DND-41 (cell line): ENCODE measurements at regions not wholly inside any gene's neighbourhood (a gene's known extent, or its start where the extent isn't known, plus 50 kb on each side); places are given as distances from the start of the nearest gene placed in this dataset.
"Not testable (repeated sequence)": the region's sequence is repeated elsewhere in the genome, so short reads cannot be mapped to it uniquely, and the experiment has no call there.

ENCODE experiments used
- ATAC-seq: fragments of 200-7000 bp; cut with Tn5 transposase; 3 replicates; pipeline ENCODE4 v1.9.1; 2021; ENCODE audit warnings: low read depth; ENCODE audit not compliant: insufficient read depth
- DNase-seq: peaks from one replicate; pipeline ENCODE4 v3.0.0-alpha.2; 2020
- H2AFZ ChIP-seq: 2 replicates; pipeline ENCODE4 v1.6.0; 2012; ENCODE audit warnings: low read depth, low read length
- H3K27ac ChIP-seq: 2 replicates; pipeline ENCODE4 v1.5.1; 2012; ENCODE audit warnings: low read length, inconsistent platforms
- H3K27me3 ChIP-seq: fragments of 200-600 bp; sonication (generic); 2 replicates; pipeline ENCODE4 v1.6.0; 2012; ENCODE audit warnings: low read length, mild to moderate bottlenecking, inconsistent platforms; ENCODE audit not compliant: insufficient read depth, poor library complexity
- H3K36me3 ChIP-seq: 2 replicates; pipeline ENCODE4 v1.5.1; 2012; ENCODE audit warnings: low read length, inconsistent platforms; ENCODE audit not compliant: insufficient read depth
- H3K4me1 ChIP-seq: 2 replicates; pipeline ENCODE4 v1.5.1; 2012; ENCODE audit warnings: mild to moderate bottlenecking, low read length; ENCODE audit not compliant: insufficient read depth
- H3K4me2 ChIP-seq: 2 replicates; pipeline ENCODE4 v1.6.0; 2012; ENCODE audit warnings: mild to moderate bottlenecking, moderate library complexity, low read length, inconsistent platforms; ENCODE audit not compliant: insufficient read depth
- H3K4me3 ChIP-seq, 2 experiments: fragments of 200-600 bp in 1 of 2; shearing (Covaris generic) in 1 of 2; 2 replicates each; pipeline ENCODE4 v1.5.1; 2012 to 2016; ENCODE audit warnings: inconsistent platforms in 2 of 2, low read length in 2 of 2, mild to moderate bottlenecking in 2 of 2, low read depth in 1 of 2, moderate library complexity in 1 of 2
- H3K79me2 ChIP-seq: 2 replicates; pipeline ENCODE4 v1.6.0; 2012; ENCODE audit warnings: low read length, inconsistent platforms; ENCODE audit not compliant: insufficient read depth
- H3K9ac ChIP-seq: 2 replicates; pipeline ENCODE4 v1.6.0; 2012; ENCODE audit warnings: low read depth, mild to moderate bottlenecking, inconsistent platforms, low read length, moderate library complexity
- H3K9me3 ChIP-seq: 2 replicates; pipeline ENCODE4 v1.5.1; 2012; ENCODE audit warnings: low read length, moderate library complexity, mild to moderate bottlenecking, inconsistent platforms; ENCODE audit not compliant: insufficient read depth, severe bottlenecking
- H4K20me1 ChIP-seq: 2 replicates; pipeline ENCODE4 v1.6.0; 2012; ENCODE audit warnings: low read length; ENCODE audit not compliant: insufficient read depth
- EZH2 ChIP-seq: IDR thresholded peaks from 3 replicates; pipeline ENCODE4 v1.6.1; 2012; ENCODE audit warnings: borderline replicate concordance, low read depth, mild to moderate bottlenecking, moderate library complexity, low read length, inconsistent platforms; ENCODE audit not compliant: severe bottlenecking
- TF ChIP-seq, protein P1 (sequence below): IDR thresholded peaks from 2 replicates; pipeline ENCODE4 v1.5.1; 2012; ENCODE audit warnings: borderline replicate concordance, low read length, moderate library complexity, mild to moderate bottlenecking; ENCODE audit not compliant: poor library complexity, severe bottlenecking; ENCODE audit errors: extremely low read depth

DNA sequence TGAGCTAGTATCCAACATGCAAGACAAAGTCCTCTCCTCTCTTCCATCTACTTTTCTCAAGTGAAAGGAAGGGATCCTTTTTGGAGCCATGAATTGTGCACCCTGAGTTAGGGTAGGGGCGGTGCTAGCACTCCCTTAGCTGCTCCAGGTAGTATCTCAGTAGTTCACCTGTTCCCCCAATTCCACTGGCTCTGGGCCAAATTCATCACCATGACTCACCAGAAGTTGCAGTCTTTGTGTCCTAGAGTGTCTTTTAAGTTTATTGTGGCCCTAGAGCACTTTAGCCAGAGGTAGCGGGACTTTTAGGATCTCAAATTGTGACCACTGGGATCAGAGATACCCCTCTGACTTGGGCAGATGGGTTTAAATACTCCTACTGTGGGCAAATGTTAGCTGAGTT lies 398.6 kb upstream of the ANO5 start:
- Histone ChIP-seq H3K79me2 (no peaks in the 10 kb centered on the region), H3K27me3 (no peaks in the 10 kb centered on the region), H3K4me1 (no peaks in the 10 kb centered on the region), H2AFZ (no peak overlapping the region), H3K4me3 (no peak overlapping the region), H3K9me3 (peaks cover 2% of the 10 kb centered on the region), H3K27ac (no peak overlapping the region), H4K20me1 (no peaks in the 10 kb centered on the region), H3K9ac (no peak overlapping the region), H3K36me3 (no peaks in the 10 kb centered on the region), H3K4me2 (no peak overlapping the region)
- TF ChIP-seq EZH2, result no peak
- TF ChIP-seq, protein P1, sequence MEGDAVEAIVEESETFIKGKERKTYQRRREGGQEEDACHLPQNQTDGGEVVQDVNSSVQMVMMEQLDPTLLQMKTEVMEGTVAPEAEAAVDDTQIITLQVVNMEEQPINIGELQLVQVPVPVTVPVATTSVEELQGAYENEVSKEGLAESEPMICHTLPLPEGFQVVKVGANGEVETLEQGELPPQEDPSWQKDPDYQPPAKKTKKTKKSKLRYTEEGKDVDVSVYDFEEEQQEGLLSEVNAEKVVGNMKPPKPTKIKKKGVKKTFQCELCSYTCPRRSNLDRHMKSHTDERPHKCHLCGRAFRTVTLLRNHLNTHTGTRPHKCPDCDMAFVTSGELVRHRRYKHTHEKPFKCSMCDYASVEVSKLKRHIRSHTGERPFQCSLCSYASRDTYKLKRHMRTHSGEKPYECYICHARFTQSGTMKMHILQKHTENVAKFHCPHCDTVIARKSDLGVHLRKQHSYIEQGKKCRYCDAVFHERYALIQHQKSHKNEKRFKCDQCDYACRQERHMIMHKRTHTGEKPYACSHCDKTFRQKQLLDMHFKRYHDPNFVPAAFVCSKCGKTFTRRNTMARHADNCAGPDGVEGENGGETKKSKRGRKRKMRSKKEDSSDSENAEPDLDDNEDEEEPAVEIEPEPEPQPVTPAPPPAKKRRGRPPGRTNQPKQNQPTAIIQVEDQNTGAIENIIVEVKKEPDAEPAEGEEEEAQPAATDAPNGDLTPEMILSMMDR, result no peak
- no peak for DNase-seq
- no peak for ATAC-seq

DNA sequence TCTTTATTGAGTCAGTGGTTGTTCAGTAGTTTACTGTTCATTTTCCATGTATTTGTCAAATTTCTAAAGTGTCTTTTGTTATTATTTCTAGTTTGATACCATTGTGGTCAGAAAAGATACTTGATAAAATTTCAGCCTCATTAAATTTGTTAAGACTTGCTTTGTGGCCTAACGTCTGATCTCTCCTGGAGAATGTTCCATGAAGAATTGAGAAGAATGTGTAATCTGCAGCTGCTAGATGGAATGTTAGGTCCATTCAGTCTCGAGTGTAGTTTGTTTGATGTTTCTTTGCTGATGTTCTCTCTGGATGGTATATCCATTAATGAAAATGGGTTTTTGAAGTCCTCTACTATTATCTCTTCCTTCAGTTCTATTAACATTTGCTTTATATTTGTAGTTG lies 394.7 kb upstream of the ANO5 start:
- DNase-seq (no peak), ATAC-seq (no peak)
- no peak overlapping the region for H2AFZ ChIP-seq
- no peak for TF ChIP-seq EZH2
- TF ChIP-seq, protein P1, result no peak
- H4K20me1 ChIP-seq, result no peaks in the 10 kb centered on the region
- no peak overlapping the region for H3K9ac ChIP-seq
- H3K27ac ChIP-seq, result no peak overlapping the region
- no peaks in the 10 kb centered on the region for H3K79me2 ChIP-seq
- no peaks in the 10 kb centered on the region for H3K36me3 ChIP-seq
- H3K4me1 ChIP-seq, result no peaks in the 10 kb centered on the region
- no peaks in the 10 kb centered on the region for H3K27me3 ChIP-seq
- no peak overlapping the region for H3K4me2 ChIP-seq
- peaks cover 2% of the 10 kb centered on the region for H3K9me3 ChIP-seq
- no peak overlapping the region for H3K4me3 ChIP-seq

DNA sequence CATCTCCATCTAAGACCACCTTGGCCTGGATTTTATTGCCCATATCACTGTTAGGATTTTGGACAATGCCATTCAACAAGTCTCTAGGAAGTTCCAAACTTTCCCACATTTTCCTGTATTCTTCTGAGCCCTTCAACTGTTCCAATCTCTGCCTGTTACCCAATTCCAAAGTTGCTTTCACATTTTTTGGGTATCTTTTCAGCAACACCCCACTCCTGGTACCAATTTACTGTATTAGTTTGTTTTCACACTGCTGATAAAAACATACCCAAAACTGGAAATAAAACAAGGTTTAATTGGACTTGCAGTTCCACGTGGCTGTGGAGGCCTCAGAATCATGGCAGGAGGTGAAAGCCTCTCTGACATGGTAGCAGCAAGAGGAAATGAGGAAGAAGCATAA lies 388.4 kb upstream of the ANO5 start:
- not testable (repeated sequence) for H3K27ac ChIP-seq, H3K4me3 ChIP-seq, H3K9ac ChIP-seq, H3K36me3 ChIP-seq, H3K9me3 ChIP-seq, H3K79me2 ChIP-seq, H3K4me2 ChIP-seq, H4K20me1 ChIP-seq, ATAC-seq, DNase-seq, H3K27me3 ChIP-seq, H2AFZ ChIP-seq
- H3K4me1 ChIP-seq, result peaks cover 16% of the 10 kb centered on the region

DNA sequence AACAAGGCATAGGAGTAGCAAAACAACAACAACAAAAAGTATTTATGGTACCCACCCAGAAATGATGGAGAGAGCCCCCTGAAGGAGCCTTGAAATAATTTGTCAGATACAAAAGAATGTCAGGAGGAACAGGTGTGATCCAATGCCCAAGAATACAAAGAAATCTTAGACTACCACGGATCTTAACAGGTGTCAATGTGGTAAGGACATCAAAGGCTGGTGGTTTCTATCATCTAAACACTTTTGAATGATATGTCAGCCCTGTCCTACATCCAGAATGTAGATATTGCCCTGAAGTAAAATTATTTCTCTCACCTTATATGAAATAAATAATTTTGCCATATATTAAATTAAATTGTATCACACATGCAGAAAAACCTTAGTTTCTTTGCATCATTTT lies 386.4 kb upstream of the ANO5 start:
- peaks cover 16% of the 10 kb centered on the region for H3K4me1 ChIP-seq
- no peak overlapping the region for H3K4me2 ChIP-seq
- H3K27ac ChIP-seq, result no peak overlapping the region
- H3K9ac ChIP-seq, result no peak overlapping the region
- peaks cover 10% of the 10 kb centered on the region for H3K9me3 ChIP-seq
- H3K4me3 ChIP-seq, result no peak overlapping the region
- H3K27me3 ChIP-seq, result no peaks in the 10 kb centered on the region
- TF ChIP-seq, protein P1, result no peak
- no peak for TF ChIP-seq EZH2
- no peaks in the 10 kb centered on the region for H4K20me1 ChIP-seq
- no peaks in the 10 kb centered on the region for H3K79me2 ChIP-seq
- H2AFZ ChIP-seq, result no peak overlapping the region
- DNase-seq (peak; percentile 24), ATAC-seq (peak; percentile 91)
- no peaks in the 10 kb centered on the region for H3K36me3 ChIP-seq
